ENCODE measurements at regions not wholly inside any gene's neighbourhood (a gene's known extent, or its start where the extent isn't known, plus 50 kb on each side); places are given as distances from the start of the nearest gene placed in this dataset.
"Not testable (repeated sequence)": the region's sequence is repeated elsewhere in the genome, so short reads cannot be mapped to it uniquely, and the experiment has no call there.

- peak; percentile 50 for DNase-seq (ENCODE audit: low spot score)
Observed at GRCh38 chr7:80346704-80347103, 165.2 kb downstream of the GNAT3 start.

- no peak for DNase-seq (ENCODE audit: low spot score)
Observed at GRCh38 chr7:80335511-80336231, 176.2 kb downstream of the GNAT3 start.

- no peak for DNase-seq (ENCODE audit: low spot score)
Observed at GRCh38 chr7:80334908-80335307, 177.0 kb downstream of the GNAT3 start.

- DNase-seq (ENCODE audit: low spot score): no peak
Observed at GRCh38 chr7:80334196-80334595, 177.7 kb downstream of the GNAT3 start.

- no peak for DNase-seq (ENCODE audit: low spot score)
Observed at GRCh38 chr7:80333040-80333439, 178.8 kb downstream of the GNAT3 start.

DNA sequence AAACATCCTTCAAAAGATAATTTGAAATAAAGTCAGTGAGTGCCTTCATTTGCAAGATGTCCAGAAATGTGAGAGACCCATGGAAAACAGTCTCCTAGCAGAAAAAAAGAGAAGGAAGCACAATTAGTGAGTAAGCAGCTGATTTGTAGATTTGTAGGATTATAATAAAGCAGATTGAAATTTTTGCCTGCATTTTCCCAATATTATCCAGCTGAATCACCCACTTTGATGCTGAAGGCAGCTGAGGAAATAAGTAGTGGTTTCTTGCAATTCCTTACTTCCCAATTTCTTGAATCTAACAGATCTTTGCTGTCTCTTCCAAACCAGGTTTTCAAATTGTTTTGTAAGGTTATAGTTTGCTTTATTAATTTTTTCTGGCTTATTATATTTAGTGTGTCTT is 181.4 kb downstream of the GNAT3 start:
- DNase-seq (ENCODE audit: low spot score): no peak

- no peak for DNase-seq (ENCODE audit: low spot score)
Observed at GRCh38 chr7:80324032-80324431, 187.8 kb downstream of the GNAT3 start.

DNA sequence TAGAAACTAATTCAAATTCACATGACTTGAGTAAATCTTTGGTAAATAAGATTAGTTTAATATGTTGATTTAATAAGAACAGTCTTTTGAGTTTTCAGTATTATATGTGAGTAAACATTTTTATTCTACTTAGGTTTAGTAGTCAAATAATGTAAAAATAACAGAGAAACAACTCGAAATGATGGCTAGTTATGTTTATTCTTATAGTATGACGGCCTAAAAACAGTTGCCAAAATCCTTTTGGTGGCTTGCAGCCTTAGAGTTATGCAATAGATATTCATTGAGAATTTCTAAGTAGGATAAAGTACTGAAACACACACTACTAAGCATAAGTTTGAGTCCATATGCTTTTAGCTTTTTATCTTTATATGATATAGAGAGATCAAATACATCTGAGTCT is 184.8 kb downstream of the GNAI1 start:
- DNase-seq (ENCODE audit: low spot score): no peak

- no peak for DNase-seq (ENCODE audit: low spot score)
Observed at GRCh38 chr7:80318081-80318480, 183.4 kb downstream of the GNAI1 start.

GRCh38 chr7:80316811-80317210 is 182.2 kb downstream of the GNAI1 start:
- no peak for DNase-seq (ENCODE audit: low spot score)

GRCh38 chr7:80313716-80314115 is 179.1 kb downstream of the GNAI1 start:
- no peak for DNase-seq (ENCODE audit: low spot score)

DNA sequence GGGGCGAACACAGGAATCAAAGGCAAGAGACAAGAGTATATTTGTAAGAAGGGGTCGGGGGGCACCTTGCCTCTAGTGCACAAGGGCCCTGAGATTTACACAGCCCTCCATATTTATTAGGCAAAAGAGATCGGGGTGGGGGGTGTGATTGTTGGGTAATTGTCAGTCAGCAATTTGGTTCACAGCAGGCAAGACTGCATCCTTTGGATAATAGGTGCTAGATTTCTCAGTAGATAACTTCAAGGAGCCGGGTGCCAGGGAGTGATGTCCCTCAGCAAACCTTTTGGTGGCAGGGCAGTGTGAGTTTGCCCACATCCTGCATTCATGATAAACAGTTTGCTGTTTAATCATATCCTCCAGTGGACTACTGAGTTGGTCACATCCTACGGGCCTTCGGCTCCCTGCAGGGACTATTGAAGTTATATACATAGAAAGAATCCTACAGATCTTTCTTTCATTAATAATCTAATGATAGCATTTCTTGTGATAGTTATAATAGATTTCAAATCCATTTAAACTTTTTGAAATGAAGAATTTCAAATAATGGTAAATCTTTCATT is 178.5 kb downstream of the GNAI1 start:
- no peak for DNase-seq (ENCODE audit: low spot score)

DNA sequence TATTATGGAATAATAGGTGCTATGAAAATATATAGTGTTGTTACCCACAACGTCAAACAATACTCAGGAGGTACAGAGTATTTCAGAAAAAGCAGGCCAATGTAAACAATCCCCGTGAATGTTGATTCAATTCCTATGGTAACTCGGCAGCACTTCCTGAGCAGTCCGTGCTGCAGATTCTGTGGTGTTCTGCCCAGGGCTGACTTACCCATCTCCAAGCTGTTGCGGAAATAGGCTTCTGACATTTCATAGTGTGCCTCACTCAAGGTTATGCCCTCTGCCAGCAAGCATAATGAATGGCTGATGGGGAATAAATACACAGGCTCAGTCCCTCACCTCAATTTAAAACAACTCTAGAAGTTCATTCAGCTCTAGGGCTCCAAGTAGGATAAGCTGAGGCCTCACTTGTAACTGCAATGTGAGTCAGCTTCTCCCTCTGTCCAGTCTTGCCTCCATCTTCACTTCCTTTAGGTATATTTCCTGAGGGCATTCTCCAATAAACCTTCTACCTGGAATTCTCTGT is 177.6 kb downstream of the GNAI1 start:
- no peak for DNase-seq (ENCODE audit: low spot score)

DNA sequence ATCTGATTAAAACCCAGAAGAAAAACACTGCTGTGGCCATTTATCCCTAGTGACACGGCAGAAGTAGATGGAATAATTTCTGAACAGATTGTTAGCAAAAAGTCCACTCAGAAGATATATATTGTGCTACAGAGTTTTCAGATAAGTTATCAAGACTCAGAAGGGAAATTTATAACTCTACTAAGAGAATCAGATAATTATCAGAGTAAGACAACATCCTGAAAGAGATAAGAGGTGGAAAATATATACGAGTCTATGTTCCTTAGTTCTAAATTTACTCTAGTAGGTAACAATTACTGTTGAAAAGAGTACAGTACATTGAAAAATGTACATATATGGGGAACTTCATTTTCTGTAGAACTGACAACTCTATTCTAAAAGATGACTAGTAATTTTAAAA is 176.7 kb downstream of the GNAI1 start:
- no peak for DNase-seq (ENCODE audit: low spot score)

GRCh38 chr7:80309971-80310549 is 175.4 kb downstream of the GNAI1 start:
- DNase-seq (ENCODE audit: low spot score): no peak

DNA sequence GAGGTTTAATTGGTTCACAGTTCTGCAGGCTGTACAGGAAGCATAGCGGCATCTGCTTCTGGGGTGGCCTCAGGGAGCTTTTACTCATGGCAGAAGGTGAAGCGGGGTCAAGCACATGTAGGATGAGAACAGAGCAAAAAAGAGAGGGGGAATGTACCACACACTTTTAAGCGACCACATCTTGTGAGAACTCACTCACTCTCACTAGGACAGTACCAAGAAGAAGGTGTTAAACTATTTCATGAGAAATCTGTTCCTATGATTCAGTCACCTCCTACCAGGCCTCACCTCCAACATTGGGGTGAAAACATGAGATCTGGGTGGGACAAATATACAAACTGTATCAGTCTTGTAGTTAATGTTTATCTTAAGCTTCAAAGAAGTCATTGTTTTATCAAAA is 174.7 kb downstream of the GNAI1 start:
- DNase-seq (ENCODE audit: low spot score): no peak

- no peak for DNase-seq (ENCODE audit: low spot score)
Observed at GRCh38 chr7:80307227-80307856, 172.7 kb downstream of the GNAI1 start.

- no peak for DNase-seq (ENCODE audit: low spot score)
Observed at GRCh38 chr7:80303315-80303714, 168.7 kb downstream of the GNAI1 start.

DNA sequence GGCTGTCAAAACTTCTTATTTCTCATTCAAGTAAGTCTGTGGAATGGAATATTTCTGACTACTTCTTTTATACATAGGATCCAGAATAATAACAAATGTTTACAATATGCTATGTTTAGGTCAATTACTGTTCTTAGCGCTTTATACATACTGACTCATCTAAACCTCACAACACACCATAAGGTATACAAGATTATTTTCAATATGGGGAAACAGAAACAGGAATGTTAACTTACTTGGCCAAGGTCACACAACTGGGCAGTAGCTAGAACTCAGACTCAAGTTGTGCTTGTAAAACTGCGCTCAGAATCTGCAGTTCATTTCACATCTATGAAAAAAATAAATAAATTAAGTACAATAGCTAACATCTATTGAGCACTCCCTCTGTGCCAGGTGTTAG is 168.0 kb downstream of the GNAI1 start:
- DNase-seq (ENCODE audit: low spot score): no peak

- DNase-seq (ENCODE audit: low spot score): no peak
Observed at GRCh38 chr7:80302078-80302477, 167.4 kb downstream of the GNAI1 start.

DNA sequence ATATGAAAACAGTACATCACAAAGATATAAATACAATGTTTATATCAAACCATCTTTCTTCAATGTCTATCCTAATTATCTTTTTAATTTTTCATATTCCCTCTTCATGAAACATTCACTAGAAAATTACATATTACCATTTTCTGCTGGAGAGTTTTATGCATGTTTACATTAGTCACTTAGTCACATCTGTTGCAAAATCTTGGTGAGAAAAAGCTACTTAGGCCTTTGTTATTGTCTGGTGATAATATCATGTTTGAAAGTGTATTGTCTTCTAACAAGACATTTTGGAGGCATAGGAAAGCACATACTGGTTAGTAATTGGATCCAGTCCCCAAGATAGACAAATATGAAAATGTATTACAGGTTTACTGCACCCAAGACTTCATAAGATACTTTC is 163.6 kb downstream of the GNAI1 start:
- no peak for DNase-seq (ENCODE audit: low spot score)

DNA sequence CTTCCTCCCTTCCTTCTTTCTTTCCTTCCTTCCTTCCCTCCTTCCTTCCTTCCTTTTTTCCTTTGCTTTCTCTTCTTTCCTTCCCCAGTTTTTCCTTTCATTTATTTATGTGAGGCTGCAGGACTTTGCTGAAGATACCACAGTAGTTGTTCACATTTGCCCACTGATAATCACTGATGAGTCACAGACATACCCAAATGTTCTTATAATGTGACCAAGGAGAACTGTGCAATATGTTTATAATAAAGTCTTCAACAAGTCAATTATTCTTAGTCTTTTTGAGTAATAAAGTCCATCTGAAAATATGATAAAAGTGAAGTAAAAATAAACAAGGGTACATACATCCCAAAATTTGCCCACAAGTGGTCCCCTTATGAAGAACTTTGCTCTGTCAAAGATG is 159.7 kb downstream of the GNAI1 start:
- DNase-seq (ENCODE audit: low spot score): no peak

DNA sequence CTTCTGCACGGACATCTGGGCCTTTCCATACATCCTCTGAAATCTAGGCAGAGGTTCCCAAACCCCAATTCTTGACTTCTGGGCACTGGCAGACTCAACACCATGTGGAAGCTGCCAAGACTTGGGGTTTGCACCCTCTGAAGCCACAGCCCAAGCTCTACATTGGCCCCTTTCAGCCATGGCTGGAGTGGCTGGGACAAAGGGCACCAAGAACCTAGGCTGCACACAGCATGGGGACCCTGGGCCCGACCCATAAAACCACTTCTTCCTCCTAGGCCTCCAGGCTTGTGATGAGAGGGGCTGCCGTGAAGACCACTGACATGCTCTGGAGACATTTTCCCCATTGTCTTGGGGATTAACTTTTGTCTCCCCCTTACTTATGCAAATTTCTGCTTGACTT is 158.0 kb downstream of the GNAI1 start:
- DNase-seq (ENCODE audit: low spot score): not testable (repeated sequence)
